Activated naive CD8-positive, alpha-beta T cell treated with anti-CD3 and anti-CD28 coated beads, Interleukin-2, amount 50 U/mL, for 24 hours (primary cell): ENCODE measurements at regions not wholly inside any gene's neighbourhood (a gene's known extent, or its start where the extent isn't known, plus 50 kb on each side); places are given as distances from the start of the nearest gene placed in this dataset.

Experiments
- ATAC-seq: fragments of 150-1000 bp; cut with Tn5 transposase; one replicate; pipeline ENCODE4 v1.10.0; 2021
- DNase-seq: peaks from one replicate; pipeline ENCODE4 v3.0.0; 2021
- H3K27ac Mint-ChIP-seq: one replicate; pipeline ENCODE4 v1.8.0; 2021; ENCODE audit warnings: mild to moderate bottlenecking, mixed read lengths
- H3K27me3 Mint-ChIP-seq: one replicate; pipeline ENCODE4 v1.8.0; 2021; ENCODE audit warnings: mixed read lengths
- H3K36me3 Mint-ChIP-seq: one replicate; pipeline ENCODE4 v1.8.0; 2021; ENCODE audit warnings: low read depth, mixed read lengths
- H3K4me1 Mint-ChIP-seq: one replicate; pipeline ENCODE4 v1.8.0; 2021; ENCODE audit warnings: mixed read lengths
- H3K4me3 Mint-ChIP-seq: one replicate; pipeline ENCODE4 v1.8.0; 2021; ENCODE audit warnings: mild to moderate bottlenecking, moderate library complexity, mixed read lengths
- H3K9me3 Mint-ChIP-seq: one replicate; pipeline ENCODE4 v1.8.0; 2021; ENCODE audit warnings: mixed read lengths

DNA sequence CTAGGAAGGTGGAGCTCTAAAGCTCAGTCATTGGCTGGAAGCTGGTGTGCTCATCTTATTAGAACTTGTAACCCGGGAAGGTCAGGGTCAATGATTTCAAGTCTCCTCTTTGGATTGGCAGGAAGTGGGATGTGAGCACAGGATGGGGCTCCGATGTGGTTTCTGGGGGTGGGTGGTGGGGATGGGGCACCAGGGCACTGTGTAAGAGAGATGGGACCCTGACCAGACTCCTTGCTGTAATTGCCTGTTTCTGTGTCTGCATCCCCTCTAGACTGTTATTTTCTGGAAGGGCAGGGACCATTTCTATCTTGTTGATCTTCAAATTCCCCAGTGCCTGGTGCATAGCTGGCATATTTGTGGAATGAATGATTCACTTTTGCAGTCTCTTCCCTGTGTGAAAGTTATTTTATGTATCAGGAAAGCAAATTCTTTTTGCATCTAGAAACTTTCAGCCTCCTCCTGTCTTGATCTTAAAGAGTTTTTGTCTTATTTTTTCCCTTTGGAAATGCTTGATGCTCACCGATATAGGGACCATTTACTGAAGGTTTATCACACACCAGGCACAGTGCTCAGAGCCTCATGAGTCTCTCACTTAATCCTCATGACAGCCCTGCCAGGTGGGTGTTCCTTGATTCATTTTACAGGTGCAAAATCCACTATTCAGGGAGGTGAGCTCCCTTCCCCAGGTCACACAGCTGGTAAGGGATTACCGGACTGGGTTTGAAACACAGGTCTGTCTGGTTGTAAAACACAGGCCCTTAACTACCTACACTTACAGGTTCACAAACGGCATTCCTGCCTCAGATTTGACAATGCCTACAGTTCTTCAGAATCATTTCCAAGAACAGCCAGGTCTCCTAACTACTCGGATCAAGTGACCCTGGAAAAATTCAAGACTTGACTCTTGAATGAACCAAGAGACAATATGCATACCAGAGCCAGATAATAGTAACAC lies 86.9 kb upstream of the IGF1 start:
- no peak overlapping the region for H3K4me3 Mint-ChIP-seq
- H3K9me3 Mint-ChIP-seq, result no peaks in the 10 kb centered on the region
- H3K27ac Mint-ChIP-seq, result no peak overlapping the region
- no peaks in the 10 kb centered on the region for H3K36me3 Mint-ChIP-seq
- H3K4me1 Mint-ChIP-seq, result no peaks in the 10 kb centered on the region
- DNase-seq (no peak), ATAC-seq (no peak)
- H3K27me3 Mint-ChIP-seq, result no peaks in the 10 kb centered on the region

GRCh38 chr12:102565555-102565954 lies 85.2 kb upstream of the IGF1 start:
- ATAC-seq (no peak), DNase-seq (no peak)
- Mint-ChIP-seq H3K4me1 (no peaks in the 10 kb centered on the region), H3K27me3 (no peaks in the 10 kb centered on the region), H3K27ac (no peak overlapping the region), H3K36me3 (no peaks in the 10 kb centered on the region), H3K4me3 (no peak overlapping the region), H3K9me3 (no peaks in the 10 kb centered on the region)

GRCh38 chr12:102564026-102564425 lies 83.7 kb upstream of the IGF1 start:
- DNase-seq (no peak), ATAC-seq (no peak)
- Mint-ChIP-seq H3K36me3 (no peaks in the 10 kb centered on the region), H3K27me3 (peaks cover 6% of the 10 kb centered on the region), H3K27ac (no peak overlapping the region), H3K4me1 (no peaks in the 10 kb centered on the region), H3K4me3 (no peak overlapping the region), H3K9me3 (no peaks in the 10 kb centered on the region)

DNA sequence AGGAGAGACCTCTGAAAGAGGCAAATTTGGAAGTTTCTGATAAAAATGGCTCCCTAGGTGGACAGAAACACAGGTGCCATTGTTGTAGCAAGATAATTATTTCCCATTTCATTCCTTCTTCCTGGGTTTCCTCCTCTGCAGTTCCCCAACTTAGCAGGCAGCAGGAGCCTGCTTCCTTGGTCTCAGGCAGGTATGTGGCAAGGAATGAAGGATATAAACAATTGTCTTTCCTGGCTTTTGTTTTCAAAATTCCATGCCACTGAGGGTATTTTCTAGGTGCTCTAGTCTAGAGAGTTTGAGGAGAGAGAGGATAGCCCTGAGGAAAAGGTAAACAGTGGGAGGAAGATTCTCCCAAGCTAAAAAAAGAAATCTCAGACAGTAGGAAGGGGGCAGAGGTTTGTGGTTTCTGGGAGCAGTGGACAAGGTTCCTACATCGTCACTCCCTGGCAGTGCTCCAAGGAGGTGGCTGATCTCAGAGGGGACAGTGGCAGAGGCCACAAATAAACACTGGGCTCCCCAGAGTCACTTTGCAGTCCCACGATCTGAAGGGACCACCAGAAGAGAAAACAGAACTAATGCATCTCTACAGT lies 82.6 kb upstream of the IGF1 start:
- H3K4me3 Mint-ChIP-seq, result no peak overlapping the region
- H3K9me3 Mint-ChIP-seq, result no peaks in the 10 kb centered on the region
- H3K4me1 Mint-ChIP-seq, result no peaks in the 10 kb centered on the region
- DNase-seq (no peak), ATAC-seq (no peak)
- peaks cover 6% of the 10 kb centered on the region for H3K27me3 Mint-ChIP-seq
- H3K36me3 Mint-ChIP-seq, result no peaks in the 10 kb centered on the region
- H3K27ac Mint-ChIP-seq, result no peak overlapping the region

GRCh38 chr12:102551186-102551585 lies 70.8 kb upstream of the IGF1 start:
- H3K27ac Mint-ChIP-seq, result no peak overlapping the region
- no peak for DNase-seq
- peaks cover 2% of the 10 kb centered on the region for H3K27me3 Mint-ChIP-seq
- no peak overlapping the region for H3K4me3 Mint-ChIP-seq
- H3K4me1 Mint-ChIP-seq, result no peaks in the 10 kb centered on the region
- no peaks in the 10 kb centered on the region for H3K36me3 Mint-ChIP-seq
- no peaks in the 10 kb centered on the region for H3K9me3 Mint-ChIP-seq
- no peak for ATAC-seq

GRCh38 chr12:102549691-102550090 lies 69.3 kb upstream of the IGF1 start:
- no peak overlapping the region for H3K4me3 Mint-ChIP-seq
- no peaks in the 10 kb centered on the region for H3K4me1 Mint-ChIP-seq
- DNase-seq (no peak), ATAC-seq (no peak)
- H3K36me3 Mint-ChIP-seq, result no peaks in the 10 kb centered on the region
- H3K27me3 Mint-ChIP-seq, result peaks cover 5% of the 10 kb centered on the region
- H3K27ac Mint-ChIP-seq, result no peak overlapping the region
- H3K9me3 Mint-ChIP-seq, result no peaks in the 10 kb centered on the region

GRCh38 chr12:102548543-102548942 lies 68.2 kb upstream of the IGF1 start:
- Mint-ChIP-seq H3K36me3 (no peaks in the 10 kb centered on the region), H3K27me3 (peaks cover 6% of the 10 kb centered on the region), H3K4me1 (no peaks in the 10 kb centered on the region), H3K27ac (no peak overlapping the region), H3K9me3 (no peaks in the 10 kb centered on the region), H3K4me3 (no peak overlapping the region)
- no peak for DNase-seq
- no peak for ATAC-seq

DNA sequence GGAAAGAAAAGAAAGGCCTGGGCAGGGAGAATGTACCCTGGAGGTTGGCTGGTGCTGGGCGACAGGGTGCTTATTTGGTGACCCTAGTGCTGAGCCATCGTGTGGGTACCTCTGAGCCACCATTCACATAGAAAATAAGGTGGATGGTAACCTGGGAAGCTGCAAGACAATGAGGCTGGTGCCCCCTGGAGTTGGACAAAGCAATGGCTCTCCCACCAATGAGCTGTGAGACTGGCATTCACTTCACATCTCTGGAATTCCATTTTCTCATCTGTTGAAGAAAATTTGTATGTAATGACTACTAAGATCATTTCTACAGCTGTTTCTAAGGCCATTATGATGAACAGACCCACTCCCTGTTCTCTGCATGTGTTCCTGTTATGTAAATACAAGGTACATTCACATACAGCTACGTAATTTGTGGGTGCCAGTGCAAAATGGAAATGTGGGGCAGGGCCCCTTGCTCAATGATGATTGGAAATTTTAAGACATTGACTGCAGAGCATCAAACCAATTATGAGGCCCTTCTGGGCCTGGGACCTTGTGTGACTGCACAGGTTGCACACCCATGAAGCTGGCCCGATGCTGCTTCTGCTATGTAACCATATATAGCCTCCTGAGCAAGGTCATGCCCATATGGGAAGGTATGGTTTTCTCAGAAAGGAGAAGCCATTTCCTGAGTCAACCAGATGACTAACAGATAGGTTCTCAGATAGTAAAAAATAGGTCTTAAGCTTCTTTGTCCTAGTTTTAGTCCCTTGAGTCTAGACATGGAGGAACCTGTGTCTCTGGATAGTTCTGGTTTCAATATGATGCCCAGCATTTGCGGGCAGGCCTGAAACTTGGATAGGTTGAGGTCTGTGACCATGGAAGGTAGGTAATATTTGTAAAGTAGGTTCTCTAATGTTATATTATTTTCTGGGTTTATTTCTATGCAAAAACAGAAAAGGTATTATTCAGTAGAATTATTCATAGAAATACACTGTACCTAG lies 63.4 kb upstream of the IGF1 start:
- DNase-seq, result peak; percentile 4

GRCh38 chr12:102542816-102543440 lies 62.6 kb upstream of the IGF1 start:
- no peak overlapping the region for H3K27ac Mint-ChIP-seq

More for the DNA sequence above, 63.4 kb upstream of the IGF1 start:
- Mint-ChIP-seq H3K9me3 (no peaks in the 10 kb centered on the region), H3K4me1 (no peaks in the 10 kb centered on the region), H3K27ac (no peak overlapping the region), H3K36me3 (no peaks in the 10 kb centered on the region), H3K27me3 (peaks cover 10% of the 10 kb centered on the region), H3K4me3 (no peak overlapping the region)
- peak; percentile 40 for ATAC-seq

GRCh38 chr12:102540815-102541385 lies 60.5 kb upstream of the IGF1 start:
- Mint-ChIP-seq H3K27me3 (peaks cover 10% of the 10 kb centered on the region), H3K36me3 (no peaks in the 10 kb centered on the region), H3K27ac (no peak overlapping the region), H3K4me1 (no peaks in the 10 kb centered on the region), H3K9me3 (no peaks in the 10 kb centered on the region), H3K4me3 (no peak overlapping the region)
- DNase-seq, result no peak
- no peak for ATAC-seq

More at GRCh38 chr12:102542816-102543440, 62.6 kb upstream of the IGF1 start:
- Mint-ChIP-seq H3K9me3 (no peaks in the 10 kb centered on the region), H3K27me3 (peaks cover 12% of the 10 kb centered on the region), H3K4me3 (no peak overlapping the region), H3K36me3 (no peaks in the 10 kb centered on the region), H3K4me1 (no peaks in the 10 kb centered on the region)
- ATAC-seq (no peak), DNase-seq (no peak)

DNA sequence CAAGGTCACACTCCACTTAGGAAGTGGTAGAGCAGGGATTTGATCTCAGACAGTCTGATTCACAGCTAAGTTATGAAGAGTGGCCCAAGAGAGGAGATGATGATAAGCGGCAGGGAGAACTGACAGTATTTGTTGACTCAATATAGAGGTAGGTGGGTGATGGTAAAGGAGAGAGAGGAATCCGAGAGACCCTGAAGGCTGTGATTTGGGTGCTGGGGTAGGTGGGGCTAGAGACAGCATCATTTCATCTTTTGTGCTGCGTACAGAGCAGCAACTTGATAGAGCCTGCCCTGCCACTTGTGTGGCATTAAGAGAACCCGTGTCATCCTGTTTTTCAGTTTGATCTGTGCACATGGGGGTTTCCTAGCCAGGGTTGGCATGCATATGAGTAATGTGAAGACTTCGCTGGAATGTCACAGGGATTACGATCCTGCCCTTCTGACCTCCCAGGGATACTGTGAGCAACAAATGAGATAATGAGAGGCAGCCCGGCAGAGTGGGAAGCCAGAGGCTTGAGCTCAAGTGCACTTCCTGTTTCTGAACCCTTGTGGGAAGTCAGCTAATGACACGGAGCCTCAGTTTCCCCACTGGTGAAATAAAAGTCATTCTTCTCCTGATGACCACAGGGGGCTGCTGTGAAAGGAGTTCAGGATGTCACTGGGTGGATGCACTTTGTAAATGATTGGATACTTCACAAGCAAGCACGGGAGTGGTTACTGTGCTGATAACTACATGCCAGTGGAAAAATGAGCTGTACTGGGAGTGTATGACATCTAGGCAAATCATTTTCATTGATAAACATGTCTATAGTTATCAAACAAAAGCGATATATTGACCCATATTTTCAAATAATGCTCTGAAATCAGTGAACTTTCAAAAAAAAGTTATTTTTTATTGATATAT lies 59.5 kb upstream of the IGF1 start:
- Mint-ChIP-seq H3K27ac (no peak overlapping the region), H3K36me3 (no peaks in the 10 kb centered on the region), H3K4me3 (no peak overlapping the region), H3K27me3 (peaks cover 10% of the 10 kb centered on the region), H3K9me3 (no peaks in the 10 kb centered on the region), H3K4me1 (no peaks in the 10 kb centered on the region)
- ATAC-seq, result no peak
- DNase-seq, result no peak

DNA sequence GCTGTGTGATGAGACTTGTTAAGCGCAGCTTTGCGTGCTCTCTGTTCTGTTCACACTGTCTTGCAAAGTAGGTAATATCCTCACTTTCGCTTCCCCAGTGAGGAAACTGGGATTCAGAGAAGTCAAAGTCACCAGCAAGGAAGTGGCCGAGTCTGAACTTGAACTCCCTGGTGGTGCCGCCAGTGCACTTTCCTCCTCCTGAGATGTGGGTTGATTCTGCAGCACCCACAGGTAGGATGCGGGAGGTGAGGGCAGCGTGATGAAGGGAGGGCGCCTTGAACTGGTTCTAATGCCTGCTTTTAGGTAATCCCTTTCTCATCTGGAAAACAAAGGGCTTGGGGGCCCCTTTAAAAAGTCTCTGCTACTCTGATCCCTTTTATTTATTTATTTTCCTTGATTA lies 54.9 kb upstream of the IGF1 start:
- Mint-ChIP-seq H3K27ac (no peak overlapping the region), H3K27me3 (peaks cover 12% of the 10 kb centered on the region), H3K4me1 (no peaks in the 10 kb centered on the region)

GRCh38 chr12:102534899-102535298 lies 54.5 kb upstream of the IGF1 start:
- no peaks in the 10 kb centered on the region for H3K36me3 Mint-ChIP-seq
- H3K27ac Mint-ChIP-seq, result no peak overlapping the region
- no peaks in the 10 kb centered on the region for H3K4me1 Mint-ChIP-seq
- peaks cover 12% of the 10 kb centered on the region for H3K27me3 Mint-ChIP-seq
- ATAC-seq, result no peak
- no peak for DNase-seq
- no peak overlapping the region for H3K4me3 Mint-ChIP-seq
- no peaks in the 10 kb centered on the region for H3K9me3 Mint-ChIP-seq

More for the DNA sequence above, 54.9 kb upstream of the IGF1 start:
- no peaks in the 10 kb centered on the region for H3K9me3 Mint-ChIP-seq
- no peaks in the 10 kb centered on the region for H3K36me3 Mint-ChIP-seq
- ATAC-seq, result no peak
- no peak overlapping the region for H3K4me3 Mint-ChIP-seq
- DNase-seq, result no peak
